Choroid plexus epithelial cell (primary cell): ENCODE measurements at regions not wholly inside any gene's neighbourhood (a gene's known extent, or its start where the extent isn't known, plus 50 kb on each side); places are given as distances from the start of the nearest gene placed in this dataset.
A peak's percentile ranks its signal among the peaks of the same experiment; 100 is the strongest.
"Not testable (repeated sequence)": the region's sequence is repeated elsewhere in the genome, so short reads cannot be mapped to it uniquely, and the experiment has no call there.

Experiments used
- DNase-seq: peaks from one replicate; pipeline ENCODE4 v3.0.0-alpha.2; 2010; ENCODE audit warnings: low read depth
- H3K4me3 ChIP-seq: 2 replicates; pipeline ENCODE4 v1.5.1; 2011; ENCODE audit warnings: low read depth, mild to moderate bottlenecking, control low read depth, low read length, moderate library complexity
- TF ChIP-seq, protein P1 (sequence below): conservative IDR thresholded peaks from 2 replicates; pipeline ENCODE4 v1.5.1; 2011; ENCODE audit warnings: low read depth, mild to moderate bottlenecking, control low read depth, inconsistent platforms, low read length, moderate library complexity

DNA sequence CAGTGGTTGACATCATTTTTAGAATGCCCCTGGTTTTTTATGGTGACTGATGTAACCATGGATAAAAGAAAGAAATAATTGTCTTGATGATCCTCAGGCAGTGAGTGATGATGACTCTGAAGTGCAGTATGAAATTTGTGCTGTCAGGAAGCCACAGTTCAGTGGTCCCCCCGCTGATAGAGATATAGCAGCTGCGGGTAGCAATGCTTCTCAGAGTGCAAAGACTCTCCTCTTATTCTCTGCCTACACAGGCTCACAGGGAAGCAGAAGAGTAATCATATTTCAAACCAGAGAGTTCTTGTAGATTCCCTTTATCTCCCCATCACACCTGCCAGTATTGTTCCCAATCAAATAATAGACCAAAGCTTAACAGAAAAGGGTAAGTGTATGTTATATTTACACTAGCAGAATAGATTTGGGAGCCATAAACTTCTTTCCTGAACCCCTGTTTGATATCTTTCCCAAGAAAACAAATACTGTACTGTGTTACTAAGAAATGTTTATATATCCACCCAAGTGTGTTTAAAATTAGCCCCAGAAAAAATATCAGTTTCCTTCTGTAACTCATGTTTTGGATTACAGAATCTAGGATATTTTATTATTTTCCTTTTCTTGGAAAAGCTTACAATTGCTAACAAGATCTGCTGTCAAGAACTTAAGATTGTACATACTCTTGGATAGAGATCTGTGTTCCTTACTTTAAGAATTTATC, 1817.4 kb upstream of the FLRT2 start:
- no peak overlapping the region for H3K4me3 ChIP-seq
- TF ChIP-seq, protein P1, sequence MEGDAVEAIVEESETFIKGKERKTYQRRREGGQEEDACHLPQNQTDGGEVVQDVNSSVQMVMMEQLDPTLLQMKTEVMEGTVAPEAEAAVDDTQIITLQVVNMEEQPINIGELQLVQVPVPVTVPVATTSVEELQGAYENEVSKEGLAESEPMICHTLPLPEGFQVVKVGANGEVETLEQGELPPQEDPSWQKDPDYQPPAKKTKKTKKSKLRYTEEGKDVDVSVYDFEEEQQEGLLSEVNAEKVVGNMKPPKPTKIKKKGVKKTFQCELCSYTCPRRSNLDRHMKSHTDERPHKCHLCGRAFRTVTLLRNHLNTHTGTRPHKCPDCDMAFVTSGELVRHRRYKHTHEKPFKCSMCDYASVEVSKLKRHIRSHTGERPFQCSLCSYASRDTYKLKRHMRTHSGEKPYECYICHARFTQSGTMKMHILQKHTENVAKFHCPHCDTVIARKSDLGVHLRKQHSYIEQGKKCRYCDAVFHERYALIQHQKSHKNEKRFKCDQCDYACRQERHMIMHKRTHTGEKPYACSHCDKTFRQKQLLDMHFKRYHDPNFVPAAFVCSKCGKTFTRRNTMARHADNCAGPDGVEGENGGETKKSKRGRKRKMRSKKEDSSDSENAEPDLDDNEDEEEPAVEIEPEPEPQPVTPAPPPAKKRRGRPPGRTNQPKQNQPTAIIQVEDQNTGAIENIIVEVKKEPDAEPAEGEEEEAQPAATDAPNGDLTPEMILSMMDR: no peak
- DNase-seq: peak; percentile 41

DNA sequence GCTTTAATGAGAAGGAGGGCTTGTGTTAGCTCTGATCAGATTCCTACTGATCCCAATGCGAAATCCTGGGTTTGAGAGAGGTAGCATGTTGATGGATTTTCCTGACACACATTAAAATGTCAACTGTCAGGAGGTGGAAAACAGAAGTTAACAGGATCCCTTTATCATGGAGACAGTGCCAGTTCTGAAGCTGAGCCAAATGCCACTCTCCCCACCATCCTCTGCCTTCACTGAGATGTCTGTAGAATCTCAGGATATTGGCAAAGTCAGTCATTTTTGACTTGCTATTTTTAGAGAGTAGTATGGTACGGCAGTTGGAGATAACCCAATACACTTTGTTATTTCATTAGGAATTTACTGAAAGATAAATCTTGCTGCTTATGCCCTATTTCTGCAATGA, 1816.2 kb upstream of the FLRT2 start:
- TF ChIP-seq, protein P1: no peak
- H3K4me3 ChIP-seq: no peak overlapping the region
- no peak for DNase-seq

DNA sequence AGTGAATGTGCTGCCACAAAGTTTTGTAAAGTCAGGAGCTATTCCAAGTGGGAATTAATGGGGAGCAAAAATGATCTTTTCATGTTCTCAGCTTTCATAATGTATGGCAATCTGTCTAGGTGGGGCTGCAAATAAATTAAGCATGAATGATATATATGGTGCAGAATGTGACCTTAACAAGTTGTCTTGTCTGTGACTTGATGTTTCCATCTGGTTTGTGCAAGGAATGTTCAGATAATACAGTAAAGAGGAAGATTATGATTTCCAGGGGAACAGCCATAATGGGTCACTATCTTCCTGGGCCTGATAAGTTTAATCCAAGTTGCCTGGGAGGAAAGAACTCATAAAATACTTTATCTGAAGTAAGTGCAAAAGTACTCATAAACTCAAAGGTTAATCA, 1815.8 kb upstream of the FLRT2 start:
- DNase-seq: no peak
- H3K4me3 ChIP-seq: no peak overlapping the region
- TF ChIP-seq, protein P1: no peak

DNA sequence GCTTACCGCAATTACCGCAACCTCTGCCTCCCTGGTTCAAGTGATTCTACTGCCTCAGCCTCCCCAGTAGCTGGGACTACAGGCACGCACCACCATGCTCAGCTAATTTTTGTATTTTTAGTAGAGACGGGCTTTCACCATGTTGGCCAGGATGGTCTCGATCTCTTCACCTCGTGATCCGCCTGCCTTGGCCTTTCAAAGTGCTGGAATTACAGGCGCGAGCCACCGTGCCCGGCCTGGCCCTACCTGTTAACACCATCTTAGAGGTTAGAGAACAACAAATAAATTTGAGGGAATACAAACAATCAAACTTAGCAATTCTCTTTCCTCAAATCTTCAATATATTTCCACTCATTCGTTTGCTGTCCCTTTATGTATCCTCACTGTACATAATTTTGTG, 1810.5 kb upstream of the FLRT2 start:
- not testable (repeated sequence) for DNase-seq

DNA sequence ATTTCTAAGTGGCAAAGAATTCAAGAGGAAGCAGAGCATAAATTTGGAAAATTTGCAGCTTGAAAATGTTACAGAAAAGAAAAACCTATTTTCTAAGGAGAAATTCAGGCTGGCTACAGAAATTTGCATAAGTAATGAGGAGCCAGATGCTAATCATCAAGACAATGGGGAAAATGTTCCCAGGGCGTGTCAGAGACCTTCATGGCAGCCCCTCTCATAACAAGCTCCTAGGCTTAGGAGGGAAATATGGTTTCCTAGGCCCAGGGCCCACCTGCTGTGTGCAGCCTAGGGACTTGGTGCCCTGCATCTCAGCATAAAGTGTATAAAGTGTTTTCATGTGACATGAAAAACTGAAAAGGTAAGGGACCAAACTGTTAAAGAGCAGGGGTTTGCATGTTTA, 1796.3 kb upstream of the FLRT2 start:
- TF ChIP-seq, protein P1: no peak
- no peak overlapping the region for H3K4me3 ChIP-seq
- no peak for DNase-seq

More for the DNA sequence above, 1810.5 kb upstream of the FLRT2 start:
- not testable (repeated sequence) for H3K4me3 ChIP-seq

DNA sequence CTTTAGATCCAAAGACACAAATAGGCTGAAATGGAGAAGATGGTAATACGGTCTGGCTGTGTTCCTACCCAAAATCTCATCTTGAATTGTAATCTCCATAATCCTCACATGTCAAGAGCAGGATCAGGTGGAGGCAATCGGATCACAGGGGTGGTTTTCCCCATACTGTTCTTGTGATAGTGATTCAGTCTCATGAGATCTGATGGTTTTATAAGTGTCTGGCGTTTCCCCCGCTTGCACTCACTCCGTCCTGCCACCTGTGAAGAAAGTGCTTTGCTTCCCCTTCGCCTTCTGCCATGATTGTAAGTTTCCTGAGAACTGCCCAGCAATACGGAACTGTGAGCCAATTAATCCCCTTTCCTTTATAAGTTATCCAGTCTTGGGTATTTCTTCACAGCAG, 1795.5 kb upstream of the FLRT2 start:
- H3K4me3 ChIP-seq: no peak overlapping the region
- no peak for DNase-seq
- TF ChIP-seq, protein P1: no peak

DNA sequence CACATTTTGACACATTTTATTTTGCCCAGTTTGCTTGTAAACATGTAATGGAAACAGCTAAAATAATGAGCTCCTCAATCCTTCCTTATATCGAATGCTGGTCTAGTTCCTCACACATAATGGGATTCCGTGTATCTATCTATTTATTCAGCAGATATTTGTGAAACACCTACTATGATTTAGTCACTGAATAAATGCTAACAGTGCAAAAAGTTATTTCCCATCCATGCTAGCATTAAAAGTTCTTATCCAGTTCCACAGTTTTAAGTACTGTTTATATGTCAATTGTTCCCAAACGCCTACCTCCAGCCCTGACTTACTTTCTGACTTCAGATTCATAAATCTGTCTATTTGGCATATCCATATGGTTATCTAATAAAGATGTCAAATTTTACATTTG, 1788.7 kb upstream of the FLRT2 start:
- TF ChIP-seq, protein P1: no peak
- no peak for DNase-seq
- H3K4me3 ChIP-seq: no peak overlapping the region
